ENCODE measurements at regions not wholly inside any gene's neighbourhood (a gene's known extent, or its start where the extent isn't known, plus 50 kb on each side); places are given as distances from the start of the nearest gene placed in this dataset.

DNA sequence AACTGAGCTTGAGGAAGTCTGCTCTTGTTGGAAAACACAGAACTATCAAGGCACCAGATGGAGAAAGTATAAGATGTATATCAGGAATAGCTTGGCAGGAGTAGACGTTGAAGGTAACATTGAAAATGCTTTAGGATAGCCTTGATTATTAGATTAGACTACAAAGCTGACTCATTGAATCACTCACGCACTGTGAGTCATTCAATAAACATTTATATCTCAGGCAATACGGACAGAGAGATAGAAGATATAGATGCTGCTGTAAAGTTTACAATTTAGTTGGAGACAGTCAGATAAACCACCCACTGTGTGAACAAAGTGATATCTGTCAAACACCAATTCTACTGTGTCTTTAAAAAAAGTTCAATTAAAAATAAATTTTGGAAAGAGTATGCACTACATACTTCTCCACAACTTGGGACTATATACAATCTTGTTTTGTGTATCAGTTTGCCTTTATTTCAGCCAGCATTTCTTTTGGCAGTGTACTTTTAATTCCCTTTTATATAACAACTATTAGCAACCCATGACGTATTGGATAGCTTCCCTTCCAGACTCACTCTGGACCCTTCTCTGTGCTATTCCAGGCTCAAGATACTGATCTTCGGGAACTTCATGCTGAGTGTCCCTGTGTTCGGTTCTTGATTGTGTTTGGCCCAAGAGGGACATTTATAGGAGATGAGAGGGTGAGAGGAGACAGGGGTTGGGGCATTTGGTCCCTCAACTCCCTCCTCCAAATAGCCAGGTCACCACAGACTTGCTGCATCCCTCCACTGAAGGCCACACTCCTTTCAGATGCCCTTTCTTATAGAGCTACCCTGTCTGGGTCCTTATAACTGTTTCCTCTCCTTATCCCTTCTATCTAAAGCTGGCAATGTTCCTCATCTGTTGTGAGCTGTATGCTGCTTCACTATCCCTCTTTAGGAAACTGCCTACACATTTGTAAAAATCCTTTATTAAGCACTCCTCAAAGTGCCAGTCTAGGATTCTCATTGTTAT lies 176.6 kb upstream of the PTPRK start:
- Histone ChIP-seq H4K20me1 (no peaks in the 10 kb centered on the region), H3K9ac (no peak overlapping the region), H3K27ac (no peak overlapping the region), H3K4me1 (no peaks in the 10 kb centered on the region), H3K27me3 (no peaks in the 10 kb centered on the region), H3K36me3 (no peaks in the 10 kb centered on the region), H3K4me3 (no peak overlapping the region), H3K9me3 (replicated peaks in 1 of 11) (no peaks in the 10 kb centered on the region), H3K4me2 (no peak overlapping the region)
- TF ChIP-seq Cebpa-rat (IDR thresholded peaks at IDR 0.05), result no peak

DNA sequence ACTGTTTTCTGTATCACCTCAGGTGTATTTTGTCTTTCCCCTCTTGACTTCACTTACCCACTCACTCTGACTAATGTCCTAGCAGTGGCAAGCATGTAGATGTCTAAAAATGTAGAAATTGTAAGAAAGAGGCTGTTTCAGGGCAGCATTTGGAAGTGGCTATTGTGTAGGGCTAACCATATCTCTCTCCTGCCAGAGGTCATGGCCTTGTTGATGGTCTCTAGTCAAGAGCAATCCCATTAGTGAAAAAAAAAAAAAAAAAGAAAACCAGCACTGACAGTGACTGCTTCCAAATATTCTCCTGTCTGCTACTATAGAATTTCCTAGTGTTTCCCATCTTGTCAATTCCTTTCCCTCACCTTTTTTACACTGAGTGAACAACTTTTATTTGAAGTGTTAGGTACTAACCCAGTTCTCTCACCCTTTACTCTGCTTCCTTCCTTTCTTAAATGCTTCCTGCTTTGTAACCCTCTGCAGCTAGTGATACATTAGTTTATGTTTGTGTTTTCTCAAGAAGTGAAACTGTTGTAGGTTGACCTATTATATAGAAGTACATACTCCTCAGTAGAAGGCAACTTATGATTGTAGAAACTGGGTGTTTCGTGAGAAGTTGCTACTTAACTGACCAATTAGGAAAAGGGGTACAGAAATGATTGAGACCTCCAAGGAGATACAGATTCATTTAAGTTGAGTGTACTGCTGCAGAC lies 174.1 kb upstream of the PTPRK start:
- Histone ChIP-seq H4K20me1 (no peaks in the 10 kb centered on the region), H3K27ac (no peak overlapping the region), H3K4me3 (no peak overlapping the region), H3K9ac (no peak overlapping the region), H3K36me3 (no peaks in the 10 kb centered on the region), H3K4me1 (no peaks in the 10 kb centered on the region), H3K4me2 (no peak overlapping the region), H3K27me3 (no peaks in the 10 kb centered on the region), H3K9me3 (replicated peaks in 1 of 11) (no peaks in the 10 kb centered on the region)
- no peak for TF ChIP-seq Cebpa-rat (IDR thresholded peaks at IDR 0.05)

DNA sequence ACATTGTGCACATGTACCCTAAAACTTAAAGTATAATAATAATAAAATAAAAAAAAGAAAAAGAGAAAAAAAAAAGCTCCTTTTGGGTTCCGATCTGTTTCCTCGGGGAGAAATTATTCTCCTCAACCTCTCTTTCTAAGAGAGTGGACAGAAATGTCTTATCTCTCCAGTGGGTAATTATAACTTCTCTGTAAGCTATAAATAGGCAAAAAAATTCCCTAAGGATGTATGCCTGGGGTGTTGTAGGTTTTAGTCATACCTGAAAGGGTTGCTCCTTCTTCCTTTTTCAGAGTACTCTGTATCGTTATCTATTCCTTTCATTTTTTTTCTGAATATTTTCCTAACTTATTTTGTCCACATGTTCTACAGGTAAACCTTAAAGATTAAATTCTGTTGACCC lies 169.7 kb upstream of the PTPRK start:
- Histone ChIP-seq H4K20me1 (no peaks in the 10 kb centered on the region), H3K4me1 (0 out of 20 replicates have a peak, but pooled peaks cover 0 to 6% (median 0%) of the 10 kb centered on the region in 10 experiments), H3K9ac (no peak overlapping the region), H3K4me3 (no peak overlapping the region), H3K9me3 (replicated peaks in 1 of 11) (no peaks in the 10 kb centered on the region), H3K27ac (no peak overlapping the region), H3K4me2 (no peak overlapping the region), H3K27me3 (no peaks in the 10 kb centered on the region), H3K36me3 (no peaks in the 10 kb centered on the region)
- no peak for TF ChIP-seq Cebpa-rat (IDR thresholded peaks at IDR 0.05)

DNA sequence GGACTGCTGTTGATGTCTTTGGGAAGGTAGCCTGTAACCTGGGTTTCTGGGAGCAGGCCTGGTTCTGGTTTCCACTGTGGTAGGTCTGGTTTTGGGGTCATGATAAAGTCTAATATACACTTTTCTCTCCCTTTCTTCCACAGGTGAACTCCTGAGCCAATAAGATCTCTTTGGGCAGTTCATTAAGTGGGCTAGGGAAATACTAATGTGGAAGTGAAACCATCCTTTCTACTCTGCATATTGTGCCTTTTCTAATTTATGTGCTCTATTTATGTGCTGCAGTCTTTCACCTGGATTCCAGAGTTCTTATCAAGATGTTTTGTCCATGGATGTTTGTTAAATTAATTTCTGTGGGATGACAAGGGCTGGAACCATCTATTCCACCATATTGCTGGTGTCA lies 165.7 kb upstream of the PTPRK start:
- Histone ChIP-seq H3K4me2 (no peak overlapping the region), H3K27ac (no peak overlapping the region), H4K20me1 (no peaks in the 10 kb centered on the region), H3K4me3 (no peak overlapping the region), H3K4me1 (0 out of 20 replicates have a peak, but pooled peaks cover 0 to 6% (median 0%) of the 10 kb centered on the region in 10 experiments), H3K9ac (no peak overlapping the region), H3K36me3 (no peaks in the 10 kb centered on the region), H3K9me3 (replicated peaks in 1 of 11) (no peaks in the 10 kb centered on the region), H3K27me3 (no peaks in the 10 kb centered on the region)
- TF ChIP-seq Cebpa-rat (IDR thresholded peaks at IDR 0.05), result no peak

DNA sequence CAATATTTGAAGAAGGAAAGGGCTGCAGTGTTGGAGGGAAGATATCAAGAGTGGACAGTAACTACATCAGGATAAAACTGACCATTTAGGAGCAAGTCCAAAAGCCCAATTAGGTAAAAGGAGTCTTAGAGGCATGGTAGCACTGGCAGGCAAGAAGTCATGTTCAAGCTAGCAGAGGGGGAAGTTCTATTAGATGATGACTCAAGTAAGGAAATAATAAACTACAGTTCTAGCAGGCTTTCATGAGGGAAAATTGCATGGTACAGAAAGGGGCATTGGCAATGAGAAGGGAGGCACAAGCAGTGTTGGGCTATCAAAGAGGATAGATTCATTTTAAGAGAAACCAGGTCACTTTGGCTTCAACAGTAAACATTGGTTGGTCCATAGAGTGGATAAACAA lies 156.1 kb upstream of the PTPRK start:
- no peak overlapping the region for H3K4me2 ChIP-seq
- no peaks in the 10 kb centered on the region for H4K20me1 ChIP-seq
- no peak overlapping the region for H3K27ac ChIP-seq
- no peak overlapping the region for H3K4me3 ChIP-seq
- no peaks in the 10 kb centered on the region for H3K4me1 ChIP-seq
- H3K27me3 ChIP-seq, result no peaks in the 10 kb centered on the region
- H3K9me3 ChIP-seq (replicated peaks in 1 of 11), result no peaks in the 10 kb centered on the region
- TF ChIP-seq Cebpa-rat (IDR thresholded peaks at IDR 0.05), result no peak
- H3K9ac ChIP-seq, result no peak overlapping the region
- H3K36me3 ChIP-seq, result no peaks in the 10 kb centered on the region

DNA sequence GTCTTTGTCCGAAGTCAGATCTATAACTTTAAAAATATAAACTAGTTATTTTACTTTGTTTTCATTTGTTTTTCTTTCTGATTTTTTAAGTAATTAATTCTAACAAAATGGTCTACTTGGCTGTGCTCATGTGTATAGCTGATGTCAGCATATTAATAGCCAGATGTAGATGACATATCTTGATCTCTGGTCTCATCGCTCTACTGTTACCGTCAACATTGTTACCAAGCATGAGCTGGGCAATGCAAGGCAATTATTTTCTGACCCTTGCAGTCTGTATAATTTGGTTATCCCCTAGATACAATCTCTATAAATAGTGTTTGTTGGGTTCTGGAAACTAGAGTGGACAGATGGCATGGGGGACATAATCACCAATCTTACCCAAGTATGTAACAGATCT lies 151.6 kb upstream of the PTPRK start:
- TF ChIP-seq Cebpa-rat (IDR thresholded peaks at IDR 0.05), result no peak
- H3K36me3 ChIP-seq, result no peaks in the 10 kb centered on the region

DNA sequence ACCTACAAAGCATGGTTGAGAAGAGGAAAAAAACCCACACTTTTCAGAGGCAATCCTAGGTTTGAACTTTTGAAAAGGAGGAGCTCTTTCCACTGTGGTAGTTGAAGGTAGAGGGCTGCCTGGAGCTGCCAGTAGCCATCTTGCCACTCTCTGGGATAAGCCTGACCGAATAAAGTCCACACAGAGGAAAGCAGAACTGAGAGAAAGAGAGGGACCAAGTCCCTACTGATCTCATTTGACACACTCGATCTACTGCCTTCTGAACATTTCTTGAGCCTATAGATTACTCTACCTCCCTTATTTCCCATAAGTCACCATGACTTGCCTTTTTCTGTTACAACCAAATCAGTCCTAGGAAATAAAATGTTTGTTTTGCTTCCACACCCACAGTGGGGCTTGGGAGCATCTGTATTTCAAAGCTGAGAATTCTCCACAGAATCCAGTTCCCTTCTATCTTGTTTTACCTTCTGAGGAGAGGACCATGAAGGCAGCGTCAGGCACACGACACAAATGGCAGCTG lies 147.0 kb upstream of the PTPRK start:
- Histone ChIP-seq H3K27ac (peak overlapping the region in 9 of 11 experiments; percentile 11 to 74 (median 65); a peak in 15 of 22 replicates), H3K4me2 (peak overlapping the region in 4 of 11 experiments; percentile 3 to 29 (median 18); a peak in 5 of 22 replicates), H3K9ac (peak overlapping the region in 2 of 11 experiments; percentile 32 to 40; a peak in 1 of 22 replicates), H3K9me3 (replicated peaks in 1 of 11) (no peaks in the 10 kb centered on the region), H3K4me3 (no peak overlapping the region), H3K4me1 (peaks cover 0 to 13% (median 0%) of the 10 kb centered on the region in 10 experiments; a peak in 3 of 20 replicates), H4K20me1 (no peaks in the 10 kb centered on the region), H3K36me3 (no peaks in the 10 kb centered on the region), H3K27me3 (no peaks in the 10 kb centered on the region)
- TF ChIP-seq Cebpa-rat (IDR thresholded peaks at IDR 0.05), result no peak

More for the DNA sequence above, 151.6 kb upstream of the PTPRK start:
- Histone ChIP-seq H3K27me3 (no peaks in the 10 kb centered on the region), H4K20me1 (no peaks in the 10 kb centered on the region), H3K4me3 (no peak overlapping the region), H3K9ac (no peak overlapping the region), H3K9me3 (replicated peaks in 1 of 11) (no peaks in the 10 kb centered on the region), H3K4me2 (no peak overlapping the region), H3K27ac (no peak overlapping the region), H3K4me1 (peaks cover 0 to 10% (median 0%) of the 10 kb centered on the region in 10 experiments; a peak in 3 of 20 replicates)

DNA sequence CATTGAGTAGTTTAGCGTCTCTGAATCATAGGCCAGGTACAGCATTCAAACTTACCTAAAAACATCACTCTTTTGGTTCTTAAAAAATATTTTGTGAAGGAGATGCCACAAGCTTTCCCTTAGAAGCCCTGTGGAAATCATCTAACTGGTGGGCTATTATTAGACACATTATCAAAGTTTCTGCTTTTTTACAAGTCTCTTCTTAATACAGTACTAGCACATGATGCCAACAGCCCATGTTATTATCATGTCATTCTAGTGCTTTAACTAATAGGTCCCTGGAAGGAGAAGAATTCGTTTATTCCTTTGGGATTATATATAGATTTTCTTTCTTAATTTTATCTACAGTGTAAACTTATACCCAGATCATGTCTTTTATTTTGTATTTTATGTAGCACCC lies 146.0 kb upstream of the PTPRK start:
- Histone ChIP-seq H3K4me1 (peaks cover 0 to 13% (median 0%) of the 10 kb centered on the region in 10 experiments; a peak in 3 of 20 replicates), H3K27me3 (no peaks in the 10 kb centered on the region), H3K4me2 (peak overlapping the region in 1 of 11 experiments; percentile 29; a peak in 1 of 22 replicates), H3K9me3 (replicated peaks in 1 of 11) (no peaks in the 10 kb centered on the region), H3K9ac (no peak overlapping the region), H3K36me3 (no peaks in the 10 kb centered on the region), H3K27ac (peak overlapping the region in 3 of 11 experiments; percentile 66 to 74 (median 72); a peak in 2 of 22 replicates), H4K20me1 (no peaks in the 10 kb centered on the region), H3K4me3 (no peak overlapping the region)
- no peak for TF ChIP-seq Cebpa-rat (IDR thresholded peaks at IDR 0.05)

DNA sequence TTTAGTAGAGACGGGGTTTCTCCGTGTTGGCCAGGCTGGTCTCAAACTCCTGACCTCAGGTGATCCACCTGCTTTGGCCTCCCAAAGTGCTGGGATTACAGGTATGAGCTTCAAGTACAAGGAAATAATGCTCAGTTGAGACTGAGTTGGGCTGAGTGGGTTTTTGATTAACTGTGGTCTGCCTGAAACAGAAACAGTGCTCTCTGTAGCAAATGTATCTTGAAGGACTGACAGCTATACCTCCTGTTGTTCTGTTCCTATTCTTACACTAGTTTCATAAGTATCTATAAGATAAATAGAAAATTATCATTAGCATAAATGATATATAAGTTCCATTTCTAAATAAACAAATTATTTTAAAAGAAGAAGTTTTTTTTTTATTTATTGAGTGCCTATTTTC lies 142.8 kb upstream of the PTPRK start:
- no peaks in the 10 kb centered on the region for H3K9me3 ChIP-seq (replicated peaks in 1 of 11)
- H3K4me1 ChIP-seq, result peaks cover 0 to 16% (median 0%) of the 10 kb centered on the region in 10 experiments; a peak in 5 of 20 replicates
- H3K27ac ChIP-seq, result no peak overlapping the region
- H3K4me2 ChIP-seq, result no peak overlapping the region
- no peak for TF ChIP-seq Cebpa-rat (IDR thresholded peaks at IDR 0.05)
- H3K4me3 ChIP-seq, result no peak overlapping the region
- no peaks in the 10 kb centered on the region for H4K20me1 ChIP-seq
- H3K27me3 ChIP-seq, result no peaks in the 10 kb centered on the region
- no peaks in the 10 kb centered on the region for H3K36me3 ChIP-seq
- H3K9ac ChIP-seq, result no peak overlapping the region

Measured in BLaER1 treated with 17β-estradiol and CSF1 and Interleukin-3, amounts not matched to agents 10 nM and 100 nM (cell line).